ENCODE measurements at regions not wholly inside any gene's neighbourhood (a gene's known extent, or its start where the extent isn't known, plus 50 kb on each side); places are given as distances from the start of the nearest gene placed in this dataset.

GRCh38 chr3:31041161-31041978 is 146.9 kb upstream of the GADL1 start:
- intact Hi-C loops (cut with micrococcal nuclease), result no loop called here
- no peak for ATAC-seq
- DNase-seq, result no peak

- peak; percentile 34 for ATAC-seq
- no peak for DNase-seq
- intact Hi-C loops (cut with micrococcal nuclease), result no loop called here
Observed at GRCh38 chr3:31043184-31043819, 148.8 kb upstream of the GADL1 start.

GRCh38 chr3:31047673-31048072 is 153.2 kb upstream of the GADL1 start:
- DNase-seq, result no peak
- no peak for ATAC-seq
- intact Hi-C loops (cut with micrococcal nuclease), result no loop called here

DNA sequence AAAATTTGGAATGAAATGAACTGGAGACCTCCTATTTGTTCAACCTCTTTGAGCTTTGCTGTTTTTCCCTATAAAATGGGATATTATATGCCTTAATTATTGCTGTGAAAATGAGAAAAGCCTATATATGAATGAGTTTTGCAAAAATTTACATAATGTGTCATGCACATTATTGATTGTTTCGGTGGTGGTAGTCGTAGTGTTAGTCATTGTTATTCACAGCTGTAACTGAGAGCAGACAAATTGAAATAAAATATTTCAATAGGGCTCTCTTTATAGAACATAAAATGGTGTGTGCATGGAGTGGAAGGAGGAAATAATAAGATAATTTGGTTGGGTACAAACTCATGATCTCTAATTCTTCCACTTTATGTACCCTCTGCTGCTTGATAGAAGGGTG is 153.7 kb upstream of the GADL1 start:
- intact Hi-C loops (cut with micrococcal nuclease), result no loop called here
- DNase-seq, result no peak
- no peak for ATAC-seq

GRCh38 chr3:31050296-31050695 is 155.8 kb upstream of the GADL1 start:
- intact Hi-C loops (cut with micrococcal nuclease), result no loop called here
- ATAC-seq (no peak), DNase-seq (no peak)

DNA sequence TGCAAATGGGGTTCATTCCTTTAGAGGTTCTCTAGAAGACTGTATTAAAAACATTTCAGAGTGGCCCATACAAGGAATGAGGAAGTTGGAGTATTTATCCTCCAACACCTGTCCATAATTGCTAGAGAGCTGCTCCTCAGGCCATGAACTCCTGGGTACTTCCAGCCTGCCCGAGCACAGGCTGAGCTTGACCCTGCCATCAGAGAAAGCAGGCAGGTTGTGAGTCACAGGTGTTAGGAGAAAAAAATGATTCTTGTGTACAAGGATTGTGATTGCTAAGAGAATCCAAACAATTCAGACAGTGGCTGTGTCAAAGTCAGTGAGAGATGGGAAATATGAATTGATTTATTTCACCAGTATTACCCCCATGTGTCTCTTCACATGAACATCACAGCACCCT is 156.8 kb upstream of the GADL1 start:
- intact Hi-C loops (cut with micrococcal nuclease), result no loop called here
- no peak for DNase-seq
- no peak for ATAC-seq

DNA sequence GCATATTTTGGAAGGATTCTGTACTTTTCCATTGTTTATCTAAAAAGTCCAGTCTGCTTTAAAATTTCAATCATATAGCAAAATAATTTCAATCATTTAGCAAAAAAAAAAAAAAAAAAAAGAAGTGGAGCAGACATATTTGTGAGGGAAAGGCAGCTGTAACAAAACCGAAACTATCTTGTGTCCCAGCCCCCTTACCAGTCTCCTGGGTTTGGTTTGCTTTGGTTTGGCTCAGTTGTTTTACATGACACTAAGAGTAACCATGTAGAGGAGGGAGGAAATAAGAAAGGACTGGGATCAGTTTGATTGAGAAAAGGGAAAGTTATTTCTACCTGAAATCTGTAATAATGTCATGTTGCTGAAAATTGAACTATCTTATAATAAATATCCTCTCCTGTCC is 158.8 kb upstream of the GADL1 start:
- no peak for DNase-seq
- no peak for ATAC-seq
- intact Hi-C loops (cut with micrococcal nuclease), result no loop called here

DNA sequence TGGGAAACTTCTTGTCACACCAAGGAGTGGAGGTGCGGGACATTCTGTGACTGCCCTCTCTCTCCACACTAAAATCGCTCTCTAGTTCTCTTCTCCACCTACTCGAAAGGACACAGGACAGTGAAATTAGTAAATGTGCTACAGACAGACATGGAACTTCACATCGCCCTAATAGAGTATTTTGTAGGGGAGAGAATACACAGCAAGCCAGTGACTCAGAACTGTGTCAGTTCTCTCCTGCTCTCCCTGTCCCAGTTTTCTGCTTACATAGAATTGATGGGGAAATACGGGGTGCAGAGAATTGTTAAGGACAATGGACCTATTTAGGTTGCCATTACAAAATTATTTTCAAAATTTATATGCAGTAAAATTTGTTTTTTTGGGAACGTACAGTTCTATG is 159.6 kb upstream of the GADL1 start:
- ATAC-seq, result no peak
- intact Hi-C loops (cut with micrococcal nuclease), result no loop called here

DNA sequence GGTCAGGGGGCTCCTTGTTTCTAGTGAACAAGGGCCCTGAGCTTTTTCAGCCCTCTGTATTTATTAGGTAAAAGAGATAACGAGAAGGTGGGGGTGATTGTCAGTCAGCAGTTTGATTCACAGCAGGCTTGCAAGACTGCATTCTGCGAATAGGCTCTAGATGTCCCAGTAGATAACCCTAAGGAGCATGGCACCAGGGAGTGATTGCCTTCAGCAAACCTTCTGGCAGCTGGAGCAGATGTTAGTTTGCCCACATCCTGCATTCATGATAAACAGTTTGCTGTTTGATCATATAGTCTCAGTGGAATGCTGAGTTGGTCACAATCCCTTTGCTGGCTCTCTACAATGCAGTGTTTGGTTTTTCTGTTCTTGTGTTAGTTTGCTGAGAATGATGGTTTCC is 161.3 kb upstream of the GADL1 start:
- ATAC-seq (no peak), DNase-seq (no peak)
- intact Hi-C loops (cut with micrococcal nuclease), result no loop called here

More for the DNA sequence above, 159.6 kb upstream of the GADL1 start:
- DNase-seq, result no peak

DNA sequence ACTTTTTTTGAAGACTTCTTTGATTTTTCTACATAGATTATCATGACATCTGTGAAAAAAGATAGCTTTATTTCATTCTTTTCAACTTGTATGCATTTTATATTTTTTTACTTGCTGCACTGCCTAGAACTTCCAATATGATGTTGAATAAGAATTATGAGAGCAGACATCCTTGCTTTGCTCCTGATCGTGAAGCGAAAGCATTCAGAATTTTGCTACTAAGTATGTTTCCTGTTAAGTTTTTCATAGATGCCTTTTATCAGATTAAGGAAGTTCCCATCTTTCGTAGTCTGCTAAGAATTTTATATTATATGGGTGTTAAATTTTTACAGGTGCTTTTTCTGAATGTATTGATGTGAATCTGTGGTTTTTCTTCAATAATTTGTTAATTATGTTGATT is 163.4 kb upstream of the GADL1 start:
- DNase-seq (no peak), ATAC-seq (no peak)
- intact Hi-C loops (cut with micrococcal nuclease), result no loop called here

- intact Hi-C loops (cut with micrococcal nuclease), result no loop called here
- ATAC-seq (no peak), DNase-seq (no peak)
Observed at GRCh38 chr3:31064021-31064420, 169.6 kb upstream of the GADL1 start.

DNA sequence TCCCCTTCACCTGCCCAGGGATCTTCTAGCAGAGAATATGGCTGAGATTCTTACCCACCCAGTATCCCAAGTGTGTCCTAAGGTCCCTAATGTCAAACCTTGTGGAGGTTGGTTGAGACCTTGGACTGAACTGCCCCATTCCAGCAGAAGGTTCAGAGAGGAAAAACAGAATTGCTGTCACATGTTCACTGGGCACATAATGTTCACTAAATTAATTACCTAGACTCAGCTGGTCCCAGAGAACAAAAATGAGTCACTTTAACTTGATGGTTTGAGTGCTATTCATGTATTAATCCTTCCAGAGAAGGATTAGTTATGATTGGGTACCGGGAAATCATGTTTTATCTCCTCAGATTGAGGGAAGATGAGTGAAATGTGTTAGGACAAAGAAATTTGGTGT is 171.3 kb upstream of the GADL1 start:
- no peak for DNase-seq
- intact Hi-C loops (cut with micrococcal nuclease), result no loop called here
- no peak for ATAC-seq

DNA sequence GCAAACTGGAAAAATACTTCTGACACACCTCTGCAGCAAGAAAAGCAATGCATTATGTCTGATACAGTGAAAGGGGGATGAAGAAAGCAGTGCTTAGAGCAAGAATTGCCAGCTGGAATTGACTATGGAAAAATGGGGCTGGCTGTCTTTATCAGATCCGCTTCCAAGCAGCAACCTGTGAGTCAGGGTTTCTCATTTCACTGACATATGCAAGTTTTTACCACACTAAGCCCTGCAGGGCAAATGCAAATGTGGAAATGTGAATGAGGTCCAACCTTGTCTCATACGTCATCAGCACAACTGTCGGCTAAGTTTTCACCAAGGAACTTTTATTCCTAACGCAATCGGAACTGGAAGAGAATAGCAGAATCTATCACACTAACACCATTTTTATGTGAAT is 172.5 kb upstream of the GADL1 start:
- intact Hi-C loops (cut with micrococcal nuclease), result no loop called here
- no peak for ATAC-seq
- DNase-seq, result no peak

DNA sequence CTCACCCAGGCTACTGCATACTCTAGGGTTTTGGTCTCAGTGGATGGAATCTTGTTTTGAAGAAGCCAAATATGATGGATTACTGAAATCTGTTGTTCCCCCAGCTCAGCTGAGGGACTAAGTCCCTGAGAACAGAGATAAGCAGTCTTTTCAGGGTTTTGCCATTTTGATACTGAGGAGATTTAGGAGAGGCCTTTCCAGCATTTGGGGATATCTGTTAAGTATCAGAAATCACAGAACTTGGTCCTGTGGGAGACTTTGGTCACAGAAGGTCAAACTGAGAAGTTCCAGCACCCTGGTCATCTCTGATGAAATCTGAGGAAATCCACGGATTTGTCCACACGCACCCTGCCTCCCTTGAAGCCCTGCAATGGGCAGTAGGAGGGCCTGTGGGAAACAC is 181.0 kb upstream of the GADL1 start:
- no peak for ATAC-seq
- no peak for DNase-seq
- intact Hi-C loops (cut with micrococcal nuclease), result no loop called here

GRCh38 chr3:31075876-31076275 is 181.4 kb upstream of the GADL1 start:
- DNase-seq, result no peak
- ATAC-seq, result no peak
- intact Hi-C loops (cut with micrococcal nuclease), result no loop called here

- DNase-seq (no peak), ATAC-seq (peak; percentile 42)
- intact Hi-C loops (cut with micrococcal nuclease), result no loop called here
Observed at GRCh38 chr3:31077021-31077601, 182.7 kb upstream of the GADL1 start.

GRCh38 chr3:31077826-31078225 is 183.4 kb upstream of the GADL1 start:
- no peak for DNase-seq
- intact Hi-C loops (cut with micrococcal nuclease), result no loop called here
- no peak for ATAC-seq

DNA sequence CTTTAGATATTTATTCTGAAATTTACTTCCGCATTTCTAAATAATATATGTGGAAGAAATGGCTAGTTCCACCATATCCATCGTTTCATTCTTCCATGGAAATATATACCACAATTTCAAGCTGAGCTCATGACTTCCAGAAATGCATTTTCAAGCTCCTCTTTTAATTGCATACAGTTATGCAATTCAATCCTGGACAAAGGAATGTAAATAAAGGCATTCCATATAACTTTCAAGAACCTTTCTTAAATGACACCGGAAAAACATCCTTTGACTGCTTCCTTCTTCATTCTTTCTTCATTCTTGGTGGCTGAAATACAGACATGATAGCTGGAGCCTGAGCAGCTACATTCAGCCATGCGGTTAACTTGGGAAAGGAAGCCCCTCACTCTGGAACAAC is 185.2 kb upstream of the GADL1 start:
- ATAC-seq (no peak), DNase-seq (no peak)
- intact Hi-C loops (cut with micrococcal nuclease), result no loop called here

DNA sequence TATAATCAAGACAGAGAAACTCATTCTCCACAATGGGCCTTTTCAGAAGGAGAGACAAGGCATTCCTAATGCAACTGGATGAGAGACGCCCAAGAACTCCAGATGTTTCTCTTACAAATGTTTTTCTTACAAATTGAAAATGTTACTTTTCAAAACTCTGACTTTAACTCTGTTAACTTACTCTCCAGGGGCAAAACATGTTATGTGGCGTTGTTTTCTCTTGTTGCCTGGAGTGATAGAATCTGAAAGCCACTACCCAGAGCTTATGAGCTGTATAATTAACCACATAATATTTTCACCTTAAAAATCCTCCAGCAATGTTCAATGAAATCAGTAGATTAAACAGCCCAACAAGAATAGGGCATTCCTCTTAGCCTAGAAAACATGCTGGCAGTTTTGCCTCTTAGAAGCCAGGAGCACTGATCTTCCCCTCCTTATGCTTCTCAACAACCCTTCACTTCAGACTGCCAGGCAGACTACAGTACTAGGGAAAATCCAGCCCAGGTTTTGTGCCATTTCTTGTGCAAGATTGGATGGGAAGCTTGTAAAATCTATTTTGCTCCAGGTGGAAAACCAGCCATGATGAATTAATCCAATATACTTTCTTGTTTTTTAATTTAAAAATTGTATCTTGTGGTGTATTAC is 186.7 kb upstream of the GADL1 start:
- ATAC-seq, result peak; percentile 48
- intact Hi-C loops (cut with micrococcal nuclease), result no loop called here
- no peak for DNase-seq

GRCh38 chr3:31086148-31086547 is 191.7 kb upstream of the GADL1 start:
- intact Hi-C loops (cut with micrococcal nuclease), result no loop called here
- ATAC-seq (no peak), DNase-seq (no peak)
